ENCODE measurements at regions not wholly inside any gene's neighbourhood (a gene's known extent, or its start where the extent isn't known, plus 50 kb on each side); places are given as distances from the start of the nearest gene placed in this dataset.

DNA sequence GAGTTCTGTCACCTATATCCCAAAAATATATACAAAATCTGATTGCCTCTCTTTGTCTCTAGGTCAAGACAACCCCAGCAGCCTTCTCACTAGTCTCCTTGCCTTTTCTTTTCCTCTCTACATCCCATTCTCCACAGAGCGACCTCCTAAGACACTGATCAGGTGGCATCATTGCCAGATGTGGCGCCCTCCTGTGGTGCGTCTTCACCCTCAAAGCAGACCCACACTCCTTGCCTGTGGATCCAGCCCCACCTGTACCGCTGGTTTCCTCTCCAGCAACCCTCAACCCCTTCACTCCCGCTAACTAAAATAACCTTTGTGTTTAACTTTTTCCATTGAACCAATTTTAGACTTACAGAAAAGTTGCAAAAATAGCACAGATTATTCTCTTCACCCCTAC is 273.3 kb downstream of the GLI2 start:
- no peak overlapping the region for H3K27ac Mint-ChIP-seq
- H3K27me3 Mint-ChIP-seq (ENCODE audit: low read depth): peaks cover 42% of the 10 kb centered on the region
- peaks cover 8% of the 10 kb centered on the region for H3K9me3 Mint-ChIP-seq

DNA sequence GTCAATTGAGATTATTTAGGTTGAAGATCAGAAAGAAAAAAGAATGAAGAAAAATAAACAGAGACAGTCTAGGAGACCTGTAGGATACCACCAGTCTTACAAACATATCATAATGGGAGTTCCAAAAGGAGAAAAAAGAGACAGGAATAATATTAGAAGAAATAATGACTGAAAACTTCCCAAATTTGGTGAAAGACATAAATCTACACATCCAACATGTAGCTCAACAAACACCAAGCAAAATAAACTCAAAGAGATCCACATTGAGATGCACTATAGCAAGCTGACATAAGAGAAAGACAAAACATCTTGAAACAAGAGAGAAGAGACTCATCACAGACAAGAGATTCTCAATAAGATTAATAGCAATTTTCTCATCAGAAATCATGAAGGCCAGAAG is 274.0 kb downstream of the TFCP2L1 start:
- POLR2A ChIA-PET: no interaction called here
- H3K4me1 Mint-ChIP-seq: no peaks in the 10 kb centered on the region
- DNase-seq (ENCODE audit: low spot score) (no peak), ATAC-seq (no peak)
- no peak overlapping the region for H3K27ac Mint-ChIP-seq
- H3K36me3 Mint-ChIP-seq: no peaks in the 10 kb centered on the region
- CTCF ChIA-PET: interaction anchor here (1.0 kb wide), 1 partner anchor 60 kb away, joined by 3 read pairs; no protein-coding TSS in a partner anchor
- H3K27me3 Mint-ChIP-seq (ENCODE audit: low read depth): peaks cover 33% of the 10 kb centered on the region
- peaks cover 8% of the 10 kb centered on the region for H3K9me3 Mint-ChIP-seq
- H3K4me3 Mint-ChIP-seq: no peak overlapping the region
- TF ChIP-seq, protein P1, sequence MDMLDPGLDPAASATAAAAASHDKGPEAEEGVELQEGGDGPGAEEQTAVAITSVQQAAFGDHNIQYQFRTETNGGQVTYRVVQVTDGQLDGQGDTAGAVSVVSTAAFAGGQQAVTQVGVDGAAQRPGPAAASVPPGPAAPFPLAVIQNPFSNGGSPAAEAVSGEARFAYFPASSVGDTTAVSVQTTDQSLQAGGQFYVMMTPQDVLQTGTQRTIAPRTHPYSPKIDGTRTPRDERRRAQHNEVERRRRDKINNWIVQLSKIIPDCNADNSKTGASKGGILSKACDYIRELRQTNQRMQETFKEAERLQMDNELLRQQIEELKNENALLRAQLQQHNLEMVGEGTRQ (CRISPR knock-in tag; IDR thresholded peaks at IDR 0.05): no peak
- TF ChIP-seq ATF1 (CRISPR knock-in tag; IDR thresholded peaks at IDR 0.05) (no peak), JAZF1 (CRISPR knock-in tag; IDR thresholded peaks at IDR 0.05) (no peak), ZNF121 (CRISPR knock-in tag; IDR thresholded peaks at IDR 0.05) (no peak), CREB1 (CRISPR knock-in tag; IDR thresholded peaks at IDR 0.05) (no peak), RORB (CRISPR knock-in tag; IDR thresholded peaks at IDR 0.05) (no peak), ZNF423 (CRISPR knock-in tag; IDR thresholded peaks at IDR 0.05) (no peak)
- TF ChIP-seq, protein P2, sequence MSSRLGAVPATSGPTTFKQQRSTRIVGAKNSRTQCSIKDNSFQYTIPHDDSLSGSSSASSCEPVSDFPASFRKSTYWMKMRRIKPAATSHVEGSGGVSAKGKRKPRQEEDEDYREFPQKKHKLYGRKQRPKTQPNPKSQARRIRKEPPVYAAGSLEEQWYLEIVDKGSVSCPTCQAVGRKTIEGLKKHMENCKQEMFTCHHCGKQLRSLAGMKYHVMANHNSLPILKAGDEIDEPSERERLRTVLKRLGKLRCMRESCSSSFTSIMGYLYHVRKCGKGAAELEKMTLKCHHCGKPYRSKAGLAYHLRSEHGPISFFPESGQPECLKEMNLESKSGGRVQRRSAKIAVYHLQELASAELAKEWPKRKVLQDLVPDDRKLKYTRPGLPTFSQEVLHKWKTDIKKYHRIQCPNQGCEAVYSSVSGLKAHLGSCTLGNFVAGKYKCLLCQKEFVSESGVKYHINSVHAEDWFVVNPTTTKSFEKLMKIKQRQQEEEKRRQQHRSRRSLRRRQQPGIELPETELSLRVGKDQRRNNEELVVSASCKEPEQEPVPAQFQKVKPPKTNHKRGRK (CRISPR knock-in tag; IDR thresholded peaks at IDR 0.05; ENCODE audit: borderline replicate concordance): no peak

More for the DNA sequence above, 273.3 kb downstream of the GLI2 start:
- Mint-ChIP-seq H3K36me3 (no peaks in the 10 kb centered on the region), H3K4me3 (no peak overlapping the region), H3K4me1 (no peaks in the 10 kb centered on the region)
- TF ChIP-seq, protein P1 (CRISPR knock-in tag; IDR thresholded peaks at IDR 0.05): peak; percentile 17; the same call in 1 of the 2 replicates
- no peak for TF ChIP-seq ZNF317 (CRISPR knock-in tag; IDR thresholded peaks at IDR 0.05; ENCODE audit: borderline replicate concordance, low read depth)
- peak; percentile 72 for DNase-seq (ENCODE audit: low spot score)
- peak; percentile 95 for ATAC-seq
- POLR2A ChIA-PET: no interaction called here
- CTCF ChIA-PET: no interaction called here

DNA sequence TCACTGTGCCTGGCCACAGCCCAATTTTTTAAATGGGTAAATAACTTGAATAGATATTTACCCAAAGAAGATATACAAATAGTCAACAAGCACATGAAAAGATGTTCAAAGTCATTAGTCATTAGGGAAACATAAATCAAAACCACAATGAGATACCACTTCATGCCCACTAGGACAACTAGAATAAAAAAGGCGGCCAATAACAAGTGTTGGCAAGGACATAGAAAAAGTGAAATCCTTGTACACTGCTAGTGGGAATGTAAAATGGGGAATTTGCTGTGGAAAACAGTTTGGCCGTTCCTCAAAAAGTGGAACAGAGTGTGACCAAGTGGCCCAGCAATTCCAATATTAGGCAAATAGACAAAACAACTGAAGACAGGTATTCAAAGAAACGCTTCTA is 270.1 kb downstream of the TFCP2L1 start:
- H3K36me3 Mint-ChIP-seq: no peaks in the 10 kb centered on the region
- H3K27me3 Mint-ChIP-seq (ENCODE audit: low read depth): peaks cover 31% of the 10 kb centered on the region
- CTCF ChIA-PET: no interaction called here
- peaks cover 12% of the 10 kb centered on the region for H3K4me1 Mint-ChIP-seq
- H3K27ac Mint-ChIP-seq: no peak overlapping the region
- TF ChIP-seq, protein P1 (CRISPR knock-in tag; IDR thresholded peaks at IDR 0.05): no peak
- no peak for TF ChIP-seq OVOL2 (CRISPR knock-in tag; IDR thresholded peaks at IDR 0.05; ENCODE audit: borderline replicate concordance)
- no peaks in the 10 kb centered on the region for H3K9me3 Mint-ChIP-seq
- DNase-seq (ENCODE audit: low spot score) (no peak), ATAC-seq (no peak)
- POLR2A ChIA-PET: no interaction called here
- H3K4me3 Mint-ChIP-seq: no peak overlapping the region

DNA sequence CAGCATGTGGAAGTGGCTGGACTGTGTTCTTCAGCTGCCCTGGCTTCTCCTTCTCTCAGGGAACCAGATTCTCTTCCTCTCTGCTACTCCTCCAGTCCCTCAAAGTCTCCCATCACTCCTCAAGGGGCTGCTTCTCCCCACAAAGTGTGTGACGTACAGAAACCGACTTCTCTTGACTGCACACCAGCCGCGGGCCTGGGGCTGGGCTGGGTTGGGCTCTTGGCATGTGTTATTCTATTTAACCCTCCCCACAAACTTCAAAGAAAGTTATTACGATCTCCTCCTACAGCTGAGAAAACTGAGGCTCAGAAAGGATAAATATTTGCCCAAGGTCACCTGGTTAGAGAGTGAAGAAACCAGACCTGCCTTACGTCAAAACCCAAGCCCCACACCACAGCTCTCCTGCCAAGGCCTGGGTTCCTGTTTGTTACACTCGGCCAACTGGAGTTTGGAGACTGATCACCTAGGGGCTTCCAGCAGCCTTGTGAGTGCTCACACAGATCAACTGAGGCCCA is 269.0 kb downstream of the TFCP2L1 start:
- POLR2A ChIA-PET: no interaction called here
- TF ChIP-seq, protein P3, sequence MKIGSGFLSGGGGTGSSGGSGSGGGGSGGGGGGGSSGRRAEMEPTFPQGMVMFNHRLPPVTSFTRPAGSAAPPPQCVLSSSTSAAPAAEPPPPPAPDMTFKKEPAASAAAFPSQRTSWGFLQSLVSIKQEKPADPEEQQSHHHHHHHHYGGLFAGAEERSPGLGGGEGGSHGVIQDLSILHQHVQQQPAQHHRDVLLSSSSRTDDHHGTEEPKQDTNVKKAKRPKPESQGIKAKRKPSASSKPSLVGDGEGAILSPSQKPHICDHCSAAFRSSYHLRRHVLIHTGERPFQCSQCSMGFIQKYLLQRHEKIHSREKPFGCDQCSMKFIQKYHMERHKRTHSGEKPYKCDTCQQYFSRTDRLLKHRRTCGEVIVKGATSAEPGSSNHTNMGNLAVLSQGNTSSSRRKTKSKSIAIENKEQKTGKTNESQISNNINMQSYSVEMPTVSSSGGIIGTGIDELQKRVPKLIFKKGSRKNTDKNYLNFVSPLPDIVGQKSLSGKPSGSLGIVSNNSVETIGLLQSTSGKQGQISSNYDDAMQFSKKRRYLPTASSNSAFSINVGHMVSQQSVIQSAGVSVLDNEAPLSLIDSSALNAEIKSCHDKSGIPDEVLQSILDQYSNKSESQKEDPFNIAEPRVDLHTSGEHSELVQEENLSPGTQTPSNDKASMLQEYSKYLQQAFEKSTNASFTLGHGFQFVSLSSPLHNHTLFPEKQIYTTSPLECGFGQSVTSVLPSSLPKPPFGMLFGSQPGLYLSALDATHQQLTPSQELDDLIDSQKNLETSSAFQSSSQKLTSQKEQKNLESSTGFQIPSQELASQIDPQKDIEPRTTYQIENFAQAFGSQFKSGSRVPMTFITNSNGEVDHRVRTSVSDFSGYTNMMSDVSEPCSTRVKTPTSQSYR (CRISPR knock-in tag; IDR thresholded peaks at IDR 0.05): no peak
- no peak for TF ChIP-seq GTF2I (CRISPR knock-in tag; conservative IDR thresholded peaks at IDR 0.05)
- H3K27me3 Mint-ChIP-seq (ENCODE audit: low read depth): peaks cover 34% of the 10 kb centered on the region
- H3K4me3 Mint-ChIP-seq: no peak overlapping the region
- no peaks in the 10 kb centered on the region for H3K9me3 Mint-ChIP-seq
- CTCF ChIA-PET: no interaction called here
- H3K27ac Mint-ChIP-seq: no peak overlapping the region
- ATAC-seq: no peak
- no peaks in the 10 kb centered on the region for H3K36me3 Mint-ChIP-seq
- no peak for DNase-seq (ENCODE audit: low spot score)
- H3K4me1 Mint-ChIP-seq: peaks cover 12% of the 10 kb centered on the region
